Activated CD4-positive, CD25-positive, alpha-beta regulatory T cell treated with anti-CD3 and anti-CD28 coated beads, Interleukin-2, amount 50 U/mL, for 24 hours (primary cell): ENCODE measurements at regions not wholly inside any gene's neighbourhood (a gene's known extent, or its start where the extent isn't known, plus 50 kb on each side); places are given as distances from the start of the nearest gene placed in this dataset.

Experiments used
- ATAC-seq, 2 donors: fragments of 150-1000 bp; cut with Tn5 transposase; one replicate each; pipeline ENCODE4 v1.10.0; 2021; ENCODE audit warnings: mild to moderate bottlenecking in 1 of 2, moderate library complexity in 1 of 2

GRCh38 chr18:42271647-42272414 is 316.8 kb downstream of the PIK3C3 start:
- ATAC-seq, result no peak

- no peak for ATAC-seq
Measured at GRCh38 chr18:42274488-42275137, 319.6 kb downstream of the PIK3C3 start.

GRCh38 chr18:42275138-42275535 is 320.1 kb downstream of the PIK3C3 start:
- ATAC-seq, result no peak

- no peak for ATAC-seq
Measured at GRCh38 chr18:42275949-42276730, 321.1 kb downstream of the PIK3C3 start.

GRCh38 chr18:42281124-42281523 is 326.1 kb downstream of the PIK3C3 start:
- no peak for ATAC-seq

GRCh38 chr18:42281851-42282250 is 326.8 kb downstream of the PIK3C3 start:
- ATAC-seq, result no peak

GRCh38 chr18:42287047-42287446 is 332.0 kb downstream of the PIK3C3 start:
- ATAC-seq, result no peak

GRCh38 chr18:42288129-42288528 is 333.1 kb downstream of the PIK3C3 start:
- no peak for ATAC-seq

- no peak for ATAC-seq
Measured at GRCh38 chr18:42289526-42289925, 334.5 kb downstream of the PIK3C3 start.

- no peak for ATAC-seq
Measured at GRCh38 chr18:42290318-42291307, 335.6 kb downstream of the PIK3C3 start.

- no peak for ATAC-seq
Measured at GRCh38 chr18:42292654-42293053, 337.6 kb downstream of the PIK3C3 start.

- ATAC-seq, result no peak
Measured at GRCh38 chr18:42296192-42296591, 341.2 kb downstream of the PIK3C3 start.

GRCh38 chr18:42296723-42297122 is 341.7 kb downstream of the PIK3C3 start:
- ATAC-seq, result no peak

GRCh38 chr18:42298759-42299675 is 344.0 kb downstream of the PIK3C3 start:
- no peak for ATAC-seq

- ATAC-seq, result no peak
Measured at GRCh38 chr18:42305869-42306593, 351.0 kb downstream of the PIK3C3 start.

GRCh38 chr18:42306594-42306980 is 351.6 kb downstream of the PIK3C3 start:
- ATAC-seq, result no peak

GRCh38 chr18:42310956-42311355 is 355.9 kb downstream of the PIK3C3 start:
- ATAC-seq, result no peak

- ATAC-seq, result no peak
Measured at GRCh38 chr18:42326752-42327151, 371.7 kb downstream of the PIK3C3 start.

GRCh38 chr18:42328931-42329330 is 373.9 kb downstream of the PIK3C3 start:
- ATAC-seq, result no peak

- ATAC-seq, result no peak
Measured at GRCh38 chr18:42330296-42330695, 375.3 kb downstream of the PIK3C3 start.

- no peak for ATAC-seq
Measured at GRCh38 chr18:42333558-42333957, 378.5 kb downstream of the PIK3C3 start.
